HK-2 (cell line): ENCODE measurements at regions not wholly inside any gene's neighbourhood (a gene's known extent, or its start where the extent isn't known, plus 50 kb on each side); places are given as distances from the start of the nearest gene placed in this dataset.
A peak's percentile ranks its signal among the peaks of the same experiment; 100 is the strongest.

Source experiments
- DNase-seq: peaks from one replicate; pipeline ENCODE4 v3.0.0-alpha.2; 2018; ENCODE audit not compliant: unreplicated experiment

DNA sequence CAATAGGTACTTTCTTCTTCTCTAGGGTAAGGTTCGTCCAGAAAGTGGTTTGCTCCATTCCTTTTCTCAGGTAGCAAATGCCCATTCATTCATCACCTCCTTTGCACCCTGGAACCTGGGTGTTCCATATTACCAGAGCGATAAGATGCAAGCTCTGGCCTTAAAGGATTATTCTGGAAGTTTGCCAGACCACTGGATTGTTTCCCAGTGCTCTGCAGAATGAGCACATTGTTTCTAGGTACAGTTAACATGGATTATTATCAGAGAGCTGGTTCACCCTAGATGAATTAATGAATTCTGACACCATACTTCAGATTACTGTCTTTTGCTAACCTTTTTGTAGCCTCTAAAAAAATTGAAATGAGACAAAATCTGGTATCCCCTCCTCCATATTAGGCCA, 170.9 kb upstream of the BMP4 start:
- DNase-seq = no peak

- no peak for DNase-seq
Measured at GRCh38 chr14:54129850-54130640, 173.4 kb upstream of the BMP4 start.

- no peak for DNase-seq
Measured at GRCh38 chr14:54132496-54132895, 175.9 kb upstream of the BMP4 start.

DNA sequence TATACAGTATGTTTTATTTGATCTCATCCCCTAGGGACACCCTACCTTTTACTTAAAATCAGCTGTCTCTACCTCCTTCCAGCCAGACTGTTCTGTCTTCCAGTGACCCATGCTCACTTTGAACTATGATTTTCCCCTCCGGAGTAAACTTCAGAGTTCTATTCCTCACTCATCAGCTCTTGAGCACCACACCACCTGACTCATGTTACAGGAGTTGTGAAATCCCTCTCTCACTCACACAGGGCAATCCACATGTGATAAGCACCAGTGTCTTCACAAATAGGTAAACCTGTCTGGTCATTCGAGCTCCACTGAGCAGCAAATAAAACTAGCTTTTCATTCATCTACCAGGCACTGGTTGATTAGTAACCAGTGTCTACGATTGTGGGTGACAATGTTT, 177.3 kb upstream of the BMP4 start:
- DNase-seq = peak; percentile 25

DNA sequence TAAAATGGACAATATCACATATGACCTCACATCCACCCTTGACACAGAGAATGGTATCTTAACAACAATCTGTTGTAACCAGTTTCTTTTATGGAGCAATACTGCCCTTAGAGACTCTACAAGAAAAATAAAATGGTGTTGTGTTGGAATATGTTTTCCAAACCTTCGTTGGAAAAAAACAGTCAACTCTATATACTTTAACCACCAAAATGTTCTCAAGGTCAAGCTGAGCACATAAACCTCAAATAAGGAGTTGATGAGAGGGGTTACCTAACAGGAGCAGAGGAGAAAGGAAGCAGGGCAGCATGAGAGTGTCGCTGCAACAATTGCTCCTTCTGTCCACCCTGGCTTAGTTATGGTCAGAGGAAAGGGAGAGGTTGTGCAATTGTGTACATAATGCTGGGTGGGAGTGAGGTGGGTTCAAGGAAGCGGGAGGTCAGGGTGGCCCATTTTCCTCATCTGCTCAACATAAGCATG, 179.2 kb upstream of the BMP4 start:
- no peak for DNase-seq

DNA sequence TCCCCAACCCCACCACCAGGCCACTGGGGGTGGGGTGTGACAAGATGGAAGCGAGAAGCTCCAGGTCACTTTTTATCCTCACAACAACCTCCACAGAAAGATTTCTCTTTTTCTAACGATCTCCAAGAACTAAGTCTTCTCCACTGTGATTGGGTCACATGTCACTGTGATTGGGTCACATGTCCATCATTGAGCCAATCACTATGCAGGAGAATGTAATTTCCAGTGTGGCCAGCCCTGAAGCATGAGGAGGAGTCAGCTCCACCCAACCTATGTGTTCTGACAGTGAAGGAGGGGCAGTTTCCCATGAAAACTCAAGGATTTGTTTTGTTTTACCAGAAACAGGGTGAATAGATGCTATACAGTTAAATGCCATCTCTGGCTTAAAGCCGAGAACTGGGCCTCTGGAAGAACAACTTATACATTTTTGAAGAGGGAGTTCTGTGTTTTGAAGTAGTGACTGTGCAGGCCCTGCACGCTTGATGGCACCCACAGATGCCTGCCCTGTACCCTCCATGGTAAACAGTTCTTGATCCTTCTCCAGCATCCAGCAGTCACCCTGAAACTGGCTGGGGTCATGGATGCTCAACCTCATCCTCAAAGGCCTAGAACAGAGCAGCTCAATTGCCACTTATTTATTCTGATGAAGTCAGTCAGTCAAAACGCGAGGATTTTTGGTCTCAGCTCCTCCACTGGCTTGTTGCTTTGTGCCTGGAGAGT, 180.4 kb upstream of the BMP4 start:
- no peak for DNase-seq

DNA sequence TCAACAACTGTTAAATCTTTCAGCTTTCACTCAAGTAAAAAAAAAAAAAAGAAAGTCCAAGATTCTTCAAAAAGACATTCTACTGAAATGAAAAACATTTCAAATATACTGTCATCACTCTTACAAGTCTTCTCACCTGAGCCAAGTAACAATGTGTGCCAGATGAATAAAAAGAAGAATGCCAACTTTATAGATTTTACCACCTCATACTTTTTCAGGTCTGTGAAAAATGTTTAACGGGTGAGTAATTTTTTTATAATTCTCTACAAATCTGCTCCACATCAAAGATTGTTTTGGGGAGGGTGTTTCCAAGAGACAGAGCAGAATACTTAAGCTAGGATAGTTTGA, 181.0 kb upstream of the BMP4 start:
- DNase-seq = no peak

GRCh38 chr14:54138024-54138353, 181.4 kb upstream of the BMP4 start:
- DNase-seq = no peak

DNA sequence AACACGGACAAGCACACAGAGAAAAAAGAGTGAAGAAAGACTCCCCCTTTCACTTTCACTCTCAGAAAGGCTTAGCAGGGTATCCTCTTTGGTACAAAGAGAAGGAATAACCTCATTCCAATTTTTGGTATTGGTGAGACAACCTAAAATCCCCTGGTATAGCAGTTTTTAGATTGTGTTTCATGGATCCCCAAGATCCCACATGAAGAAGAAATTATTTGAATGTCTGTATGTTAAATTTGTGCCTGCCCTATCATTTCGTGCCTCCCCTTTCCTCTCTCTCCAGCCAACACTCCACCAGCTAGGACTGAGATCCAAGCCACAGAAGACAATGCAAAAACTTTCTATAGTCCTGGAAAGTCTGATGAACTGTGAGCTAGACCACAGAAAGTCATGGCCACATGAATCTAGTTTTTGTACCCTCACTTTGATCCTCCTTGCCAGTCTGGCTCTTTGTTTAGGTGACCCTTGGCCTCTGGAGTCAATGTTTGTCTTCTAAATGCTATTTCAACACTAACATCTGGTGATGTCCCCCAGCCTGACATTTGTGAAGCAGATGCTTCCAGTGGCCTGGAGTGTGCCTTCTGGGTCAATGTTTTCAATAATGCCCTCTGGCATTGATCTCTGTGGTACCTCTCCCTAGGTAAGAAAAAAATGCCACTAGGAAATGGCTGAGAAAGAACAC, 181.9 kb upstream of the BMP4 start:
- no peak for DNase-seq

DNA sequence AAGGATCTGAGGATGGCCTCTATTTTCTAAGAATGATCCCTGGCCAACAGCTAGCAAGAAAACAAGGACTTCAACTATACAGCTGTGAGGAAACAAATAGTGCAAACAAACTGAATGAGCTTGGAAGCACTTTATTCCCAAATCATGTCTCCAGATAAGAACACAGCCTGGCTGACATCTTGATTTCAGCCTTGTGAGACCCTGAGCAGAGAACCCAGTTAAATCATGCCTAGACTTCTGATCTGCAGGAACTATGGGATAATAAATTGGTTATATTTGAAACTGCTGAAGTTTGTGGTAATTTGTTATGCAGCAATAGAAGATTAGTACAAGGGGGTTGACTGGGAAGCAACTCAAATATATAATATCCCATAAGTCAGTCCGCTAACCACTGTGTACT, 183.9 kb upstream of the BMP4 start:
- DNase-seq = no peak

- no peak for DNase-seq
Measured at GRCh38 chr14:54146601-54147000, 190.0 kb upstream of the BMP4 start.

GRCh38 chr14:54147282-54147681, 190.7 kb upstream of the BMP4 start:
- no peak for DNase-seq

- no peak for DNase-seq
Measured at GRCh38 chr14:54147758-54148157, 191.1 kb upstream of the BMP4 start.

GRCh38 chr14:54148251-54148650, 191.6 kb upstream of the BMP4 start:
- no peak for DNase-seq

DNA sequence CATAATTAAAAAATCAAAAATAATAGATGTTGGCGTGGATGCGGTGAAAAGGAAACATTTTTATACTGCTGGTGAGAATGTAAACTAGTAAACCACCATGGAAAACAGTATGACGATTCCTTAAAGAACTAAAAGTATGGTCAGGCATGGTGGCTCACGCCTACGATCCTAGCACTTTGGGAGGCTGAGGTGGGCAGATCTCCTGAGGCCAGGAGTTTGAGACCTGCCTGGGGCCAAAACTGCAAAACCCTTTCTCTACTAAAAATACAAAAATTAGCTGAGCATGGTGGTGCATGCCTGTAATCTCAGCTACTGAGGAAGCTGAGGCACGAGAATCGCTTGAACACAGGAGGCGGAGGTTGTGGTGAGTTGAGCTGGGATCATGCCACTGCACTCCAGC, 195.7 kb upstream of the BMP4 start:
- no peak for DNase-seq

DNA sequence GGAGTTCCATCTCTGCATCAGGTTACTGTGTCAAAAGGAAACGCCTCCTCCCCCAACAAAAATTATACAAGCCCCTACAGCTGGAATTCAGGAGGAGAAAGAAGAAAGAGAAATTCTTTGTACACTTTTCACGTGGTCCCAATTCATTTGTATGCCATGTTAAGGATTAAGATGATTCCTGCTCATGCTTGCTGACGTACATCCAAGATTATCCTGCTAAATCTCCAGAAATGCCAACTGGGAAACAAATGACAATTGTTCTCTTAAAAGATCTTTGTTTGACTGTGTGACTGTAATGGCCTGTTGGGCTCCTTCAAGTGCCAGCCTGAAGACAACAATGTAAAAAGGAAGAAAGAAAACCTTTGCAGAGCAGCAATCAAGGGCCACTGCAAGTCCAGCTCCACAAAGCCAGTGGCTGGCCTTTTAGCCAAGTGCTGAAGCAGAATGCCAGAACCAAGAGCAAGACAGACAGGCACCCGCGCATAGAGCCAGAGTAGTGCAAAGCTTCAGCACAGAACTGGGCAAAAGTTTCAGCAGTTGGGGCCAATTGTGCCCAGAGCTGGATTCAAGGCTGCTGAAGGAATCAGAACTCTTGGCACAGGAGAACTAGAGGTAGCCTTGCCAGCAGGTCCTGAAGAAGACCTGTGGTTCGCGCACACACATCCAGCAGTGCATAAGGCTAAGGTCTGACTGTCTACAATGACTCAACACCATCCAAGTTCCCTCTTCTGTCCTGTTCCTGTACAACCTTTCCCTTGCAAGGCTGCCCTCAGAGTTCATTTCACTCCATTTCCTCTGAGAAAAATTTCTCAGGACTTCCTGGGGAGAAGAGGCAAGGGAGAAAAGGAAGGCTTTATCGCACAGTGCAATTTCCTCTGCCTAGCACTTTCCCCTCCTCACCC, 209.7 kb upstream of the BMP4 start:
- DNase-seq = no peak

DNA sequence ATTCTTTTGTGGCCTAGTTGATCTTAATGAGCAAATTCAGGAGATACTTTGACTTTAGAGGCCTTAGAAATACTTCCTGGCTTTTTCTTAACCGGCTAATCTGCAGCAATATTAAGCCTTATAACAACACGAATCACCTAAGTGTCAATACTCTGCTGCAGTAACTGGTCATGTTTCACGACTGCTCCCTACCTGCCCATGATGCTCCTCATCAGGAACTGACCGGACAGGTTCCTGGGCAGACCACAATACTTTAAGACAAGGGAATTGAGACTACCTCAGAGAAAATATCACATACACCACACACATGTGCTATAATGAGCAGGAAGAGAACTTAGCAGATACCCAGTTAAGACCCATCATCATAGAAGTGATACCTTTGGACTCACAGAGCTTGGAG, 211.9 kb upstream of the BMP4 start:
- DNase-seq = no peak

DNA sequence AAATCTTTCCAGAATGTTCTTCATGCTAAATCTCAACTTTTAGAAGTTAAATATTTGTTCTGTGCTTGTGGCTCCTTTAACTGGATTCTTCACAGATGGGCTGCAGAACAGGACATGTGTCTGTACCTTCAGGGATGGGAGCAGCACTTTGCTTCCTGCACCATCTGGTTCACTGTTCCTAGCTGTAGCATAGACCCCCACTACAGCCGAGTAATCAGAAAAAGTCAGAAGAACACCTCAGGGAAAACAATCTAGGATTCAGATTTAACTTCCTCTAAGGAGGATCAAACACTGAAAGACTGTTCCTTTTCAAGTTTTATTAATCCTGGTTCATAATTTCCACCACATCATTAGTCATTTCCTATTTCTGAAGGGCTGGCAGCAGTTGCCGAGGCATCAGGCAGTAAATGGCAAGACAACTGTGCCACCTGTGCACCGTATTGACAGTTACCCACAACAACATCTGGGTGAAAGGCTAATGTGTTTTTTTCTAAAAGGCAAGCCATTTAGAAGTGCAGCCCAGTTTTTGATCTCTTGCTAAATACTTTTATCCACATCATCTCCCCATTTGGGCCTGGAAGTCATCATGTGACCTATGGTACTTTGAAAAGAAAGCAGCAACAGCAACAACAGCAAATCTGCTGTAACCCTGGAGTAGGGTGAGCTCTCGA, 212.8 kb upstream of the BMP4 start:
- DNase-seq = no peak

DNA sequence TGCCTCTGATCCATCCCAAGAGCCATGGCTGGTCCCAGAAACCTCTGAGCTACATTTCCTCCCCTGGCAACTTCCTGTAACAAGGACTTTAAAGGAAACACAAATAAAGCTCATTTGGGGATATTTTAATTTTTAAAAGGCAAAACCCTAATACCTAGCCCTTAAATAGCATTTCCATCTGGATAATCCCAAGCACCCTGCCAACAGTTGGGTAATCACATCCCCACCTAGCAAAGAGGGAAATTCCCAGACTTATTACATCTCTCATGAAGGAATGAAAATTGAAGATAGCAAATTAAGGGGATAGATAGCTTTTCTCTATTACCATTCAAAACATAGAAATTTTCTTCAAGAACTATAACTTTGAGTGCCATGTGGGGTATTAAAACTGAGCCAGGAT, 213.7 kb upstream of the BMP4 start:
- DNase-seq = no peak

DNA sequence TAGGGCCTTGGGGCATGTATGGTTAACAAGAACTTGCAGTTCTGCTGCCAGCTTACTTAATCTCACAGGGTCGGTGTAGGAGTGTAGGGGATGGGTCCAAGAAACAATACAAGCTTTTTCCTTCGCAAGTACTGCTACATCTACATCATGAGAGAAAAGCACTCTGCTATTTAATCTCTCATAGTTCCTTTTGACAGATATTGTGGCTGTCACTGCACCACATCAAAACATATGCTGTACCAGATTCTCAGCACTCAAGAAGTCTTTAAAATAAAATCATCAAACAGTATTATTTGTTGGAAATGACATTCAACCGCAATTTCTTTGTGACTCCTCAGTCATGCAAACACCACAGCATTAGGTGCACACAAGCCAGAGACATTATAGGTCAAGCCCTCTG, 215.5 kb upstream of the BMP4 start:
- no peak for DNase-seq

GRCh38 chr14:54172562-54172961, 215.9 kb upstream of the BMP4 start:
- no peak for DNase-seq
